ENCODE measurements at regions not wholly inside any gene's neighbourhood (a gene's known extent, or its start where the extent isn't known, plus 50 kb on each side); places are given as distances from the start of the nearest gene placed in this dataset.

GRCh38 chr1:90810681-90811080 is 93.6 kb upstream of the BARHL2 start:
- no peak overlapping the region for H3K27ac ChIP-seq (ENCODE audit: low read depth, low read length)
- H3K4me2 ChIP-seq (ENCODE audit: insufficient read depth in 1 of 2, low read depth in 2 of 2, low read length in 2 of 2), result no peak overlapping the region
- H3K4me3 ChIP-seq (ENCODE audit: extremely low read depth in 1 of 4, insufficient read depth in 2 of 4, low read depth in 3 of 4, low read length in 4 of 4), result no peak overlapping the region
- H3K27me3 ChIP-seq (replicated peaks in 1 of 4; ENCODE audit: control insufficient read depth in 3 of 4, extremely low read depth in 1 of 4, insufficient read depth in 3 of 4, low read length in 3 of 4), result peaks cover 29 to 46% (median 38%) of the 10 kb centered on the region in 4 experiments
- no peak overlapping the region for H3K18ac ChIP-seq (ENCODE audit: extremely low read depth, low read length)
- H3K56ac ChIP-seq (replicated peaks; ENCODE audit: insufficient read length, low read depth, low read length), result no peak overlapping the region
- H3K9me3 ChIP-seq (ENCODE audit: insufficient read depth in 2 of 2, low read depth in 1 of 2, low read length in 1 of 2), result no peaks in the 10 kb centered on the region
- H4K20me1 ChIP-seq (replicated peaks in 1 of 2; ENCODE audit: control insufficient read depth in 1 of 2, insufficient read depth in 2 of 2, low read length in 2 of 2), result peaks cover 6 to 7% of the 10 kb centered on the region in 2 experiments
- H3K79me1 ChIP-seq (ENCODE audit: low read depth, low read length), result no peaks in the 10 kb centered on the region
- no peaks in the 10 kb centered on the region for H3K79me2 ChIP-seq (ENCODE audit: control insufficient read depth in 1 of 2, insufficient read depth in 2 of 2, low read length in 2 of 2)
- H3K23ac ChIP-seq (ENCODE audit: insufficient read length), result no peak overlapping the region
- H2AK5ac ChIP-seq (ENCODE audit: low read depth, low read length), result no peak overlapping the region
- H4K8ac ChIP-seq (ENCODE audit: extremely low read depth, insufficient read depth, low read length), result no peak overlapping the region
- no peak overlapping the region for H2AFZ ChIP-seq (ENCODE audit: low read length)
- POLR2A ChIA-PET (ENCODE audit: partially characterized antibody), result no interaction called here
- 84% methylated on average over 6 of the region's 6 CpGs; no CpG with 5 or more reads in 1 of the 2 experiments for WGBS, 2 experiments (ENCODE audit: extremely low coverage in 1 of 2, insufficient coverage in 1 of 2, insufficient read length in 1 of 2, insufficient replicate concordance in 2 of 2, low coverage in 1 of 2, low lambda C conversion rate in 2 of 2, missing lambda C conversion rate in 1 of 2)
- FAIRE-seq (no peak), DNase-seq (ENCODE audit: low read depth in 1 of 2, low spot score in 2 of 2) (no peak)
- H2BK15ac ChIP-seq (ENCODE audit: low read length), result no peak overlapping the region
- CTCF ChIA-PET (ENCODE audit: partially characterized antibody), result interaction anchor here (1.1 to 1.7 kb wide), 6 partner anchors 11 to 353 kb away, joined by 3 to 11 read pairs (median 4); no protein-coding TSS in a partner anchor
- H3K4me1 ChIP-seq (replicated peaks in 1 of 4; ENCODE audit: control insufficient read depth in 3 of 4, insufficient read depth in 4 of 4, low read length in 3 of 4), result peaks cover 5 to 12% (median 8%) of the 10 kb centered on the region in 4 experiments
- H2BK5ac ChIP-seq (ENCODE audit: low read depth, low read length), result no peak overlapping the region
- H3K4ac ChIP-seq (replicated peaks; ENCODE audit: insufficient read length, low read depth, low read length), result no peak overlapping the region
- no peak overlapping the region for H2BK20ac ChIP-seq (ENCODE audit: low read length)
- no peak overlapping the region for H2BK12ac ChIP-seq (ENCODE audit: low read depth, low read length)
- H4K5ac ChIP-seq (ENCODE audit: insufficient read length, low read depth, low read length), result no peak overlapping the region
- H3K23me2 ChIP-seq (ENCODE audit: low read depth, low read length), result no peaks in the 10 kb centered on the region
- H3K9ac ChIP-seq (replicated peaks in 1 of 4; ENCODE audit: extremely low read depth in 1 of 4, low read depth in 3 of 4, low read length in 3 of 4), result no peak overlapping the region
- no peak overlapping the region for H3K14ac ChIP-seq (ENCODE audit: insufficient read length)
- H4K91ac ChIP-seq (replicated peaks; ENCODE audit: insufficient read length, low read length), result no peak overlapping the region
- no peak overlapping the region for H2BK120ac ChIP-seq (replicated peaks; ENCODE audit: low read depth, low read length)
- H3K36me3 ChIP-seq (ENCODE audit: control insufficient read depth in 2 of 4, insufficient read depth in 4 of 4, low read length in 3 of 4), result no peaks in the 10 kb centered on the region
- TF ChIP-seq SAP30 (IDR thresholded peaks at IDR 0.05; ENCODE audit: insufficient read depth, insufficient replicate concordance, low read length) (no peak), SIN3A (conservative IDR thresholded peaks at IDR 0.05 in 1 of 2, IDR thresholded peaks at IDR 0.05 in 1 of 2; ENCODE audit: low read depth in 1 of 2, low read length in 2 of 2) (no peak), EGR1 (IDR thresholded peaks at IDR 0.05; ENCODE audit: borderline replicate concordance, low read depth, low read length) (no peak), GABPA (IDR thresholded peaks at IDR 0.05; ENCODE audit: borderline replicate concordance, insufficient read depth, low read length) (no peak)

All from H1 (cell line).